ENCODE measurements at regions not wholly inside any gene's neighbourhood (a gene's known extent, or its start where the extent isn't known, plus 50 kb on each side); places are given as distances from the start of the nearest gene placed in this dataset.

- Histone ChIP-seq H3K9me3 (ENCODE audit: control insufficient read depth, low read length) (no peaks in the 10 kb centered on the region), H3K4me1 (ENCODE audit: control insufficient read depth, insufficient read depth, low read length) (no peaks in the 10 kb centered on the region), H3K36me3 (ENCODE audit: control insufficient read depth, insufficient read depth, low read length, severe bottlenecking) (no peaks in the 10 kb centered on the region), H3K9ac (ENCODE audit: low read length) (no peak overlapping the region), H3K27me3 (replicated peaks; ENCODE audit: control insufficient read depth, insufficient read depth, low read length) (peaks cover 67% of the 10 kb centered on the region), H3K4me3 (ENCODE audit: low read length) (no peak overlapping the region)
- no peak for DNase-seq (ENCODE audit: low read depth)
Measured at GRCh38 chr1:37319284-37319683, 155.1 kb upstream of the ZC3H12A start.

GRCh38 chr1:37323486-37324377, 150.6 kb upstream of the ZC3H12A start:
- Histone ChIP-seq H3K27me3 (replicated peaks; ENCODE audit: control insufficient read depth, insufficient read depth, low read length) (peaks cover 41% of the 10 kb centered on the region), H3K4me3 (ENCODE audit: low read length) (no peak overlapping the region), H3K9me3 (ENCODE audit: control insufficient read depth, low read length) (no peaks in the 10 kb centered on the region), H3K9ac (ENCODE audit: low read length) (no peak overlapping the region), H3K4me1 (ENCODE audit: control insufficient read depth, insufficient read depth, low read length) (no peaks in the 10 kb centered on the region), H3K36me3 (ENCODE audit: control insufficient read depth, insufficient read depth, low read length, severe bottlenecking) (no peaks in the 10 kb centered on the region)
- DNase-seq (ENCODE audit: low read depth), result no peak

GRCh38 chr1:37325010-37325409, 149.4 kb upstream of the ZC3H12A start:
- Histone ChIP-seq H3K9ac (ENCODE audit: low read length) (no peak overlapping the region), H3K9me3 (ENCODE audit: control insufficient read depth, low read length) (no peaks in the 10 kb centered on the region), H3K36me3 (ENCODE audit: control insufficient read depth, insufficient read depth, low read length, severe bottlenecking) (no peaks in the 10 kb centered on the region), H3K4me1 (ENCODE audit: control insufficient read depth, insufficient read depth, low read length) (no peaks in the 10 kb centered on the region), H3K27me3 (replicated peaks; ENCODE audit: control insufficient read depth, insufficient read depth, low read length) (peaks cover 37% of the 10 kb centered on the region), H3K4me3 (ENCODE audit: low read length) (no peak overlapping the region)
- no peak for DNase-seq (ENCODE audit: low read depth)

- DNase-seq (ENCODE audit: low read depth), result no peak
- no peaks in the 10 kb centered on the region for H3K36me3 ChIP-seq (ENCODE audit: control insufficient read depth, insufficient read depth, low read length, severe bottlenecking)
- H3K9me3 ChIP-seq (ENCODE audit: control insufficient read depth, low read length), result no peaks in the 10 kb centered on the region
- no peaks in the 10 kb centered on the region for H3K4me1 ChIP-seq (ENCODE audit: control insufficient read depth, insufficient read depth, low read length)
- H3K4me3 ChIP-seq (ENCODE audit: low read length), result no peak overlapping the region
- H3K27me3 ChIP-seq (replicated peaks; ENCODE audit: control insufficient read depth, insufficient read depth, low read length), result peaks cover 30% of the 10 kb centered on the region
- H3K9ac ChIP-seq (ENCODE audit: low read length), result no peak overlapping the region
Measured at GRCh38 chr1:37325509-37326437, 148.6 kb upstream of the ZC3H12A start.

- DNase-seq (ENCODE audit: low read depth), result no peak
- H3K9ac ChIP-seq (ENCODE audit: low read length), result no peak overlapping the region
- H3K4me3 ChIP-seq (ENCODE audit: low read length), result no peak overlapping the region
- H3K9me3 ChIP-seq (ENCODE audit: control insufficient read depth, low read length), result peaks cover 9% of the 10 kb centered on the region
- H3K4me1 ChIP-seq (ENCODE audit: control insufficient read depth, insufficient read depth, low read length), result no peaks in the 10 kb centered on the region
- no peaks in the 10 kb centered on the region for H3K36me3 ChIP-seq (ENCODE audit: control insufficient read depth, insufficient read depth, low read length, severe bottlenecking)
- peaks cover 7% of the 10 kb centered on the region for H3K27me3 ChIP-seq (replicated peaks; ENCODE audit: control insufficient read depth, insufficient read depth, low read length)
Measured at GRCh38 chr1:37332126-37332525, 142.3 kb upstream of the ZC3H12A start.

- no peak for DNase-seq (ENCODE audit: low read depth)
- Histone ChIP-seq H3K4me3 (ENCODE audit: low read length) (no peak overlapping the region), H3K36me3 (ENCODE audit: control insufficient read depth, insufficient read depth, low read length, severe bottlenecking) (no peaks in the 10 kb centered on the region), H3K9ac (ENCODE audit: low read length) (no peak overlapping the region), H3K9me3 (ENCODE audit: control insufficient read depth, low read length) (peaks cover 9% of the 10 kb centered on the region), H3K4me1 (ENCODE audit: control insufficient read depth, insufficient read depth, low read length) (no peaks in the 10 kb centered on the region), H3K27me3 (replicated peaks; ENCODE audit: control insufficient read depth, insufficient read depth, low read length) (no peaks in the 10 kb centered on the region)
Measured at GRCh38 chr1:37338658-37339057, 135.7 kb upstream of the ZC3H12A start.

- H3K27me3 ChIP-seq (replicated peaks; ENCODE audit: control insufficient read depth, insufficient read depth, low read length), result no peaks in the 10 kb centered on the region
- DNase-seq (ENCODE audit: low read depth), result no peak
- no peaks in the 10 kb centered on the region for H3K36me3 ChIP-seq (ENCODE audit: control insufficient read depth, insufficient read depth, low read length, severe bottlenecking)
- H3K4me3 ChIP-seq (ENCODE audit: low read length), result no peak overlapping the region
- no peaks in the 10 kb centered on the region for H3K9me3 ChIP-seq (ENCODE audit: control insufficient read depth, low read length)
- no peaks in the 10 kb centered on the region for H3K4me1 ChIP-seq (ENCODE audit: control insufficient read depth, insufficient read depth, low read length)
- no peak overlapping the region for H3K9ac ChIP-seq (ENCODE audit: low read length)
Measured at GRCh38 chr1:37342736-37343135, 131.6 kb upstream of the ZC3H12A start.

- H3K36me3 ChIP-seq (ENCODE audit: control insufficient read depth, insufficient read depth, low read length, severe bottlenecking), result no peaks in the 10 kb centered on the region
- DNase-seq (ENCODE audit: low read depth), result no peak
- peaks cover 3% of the 10 kb centered on the region for H3K27me3 ChIP-seq (replicated peaks; ENCODE audit: control insufficient read depth, insufficient read depth, low read length)
- H3K4me3 ChIP-seq (ENCODE audit: low read length), result no peak overlapping the region
- no peak overlapping the region for H3K9ac ChIP-seq (ENCODE audit: low read length)
- no peaks in the 10 kb centered on the region for H3K4me1 ChIP-seq (ENCODE audit: control insufficient read depth, insufficient read depth, low read length)
- no peaks in the 10 kb centered on the region for H3K9me3 ChIP-seq (ENCODE audit: control insufficient read depth, low read length)
Measured at GRCh38 chr1:37347104-37347649, 127.2 kb upstream of the ZC3H12A start.

- H3K9ac ChIP-seq (ENCODE audit: low read length), result no peak overlapping the region
Measured at GRCh38 chr1:37353871-37354270, 120.5 kb upstream of the ZC3H12A start.

GRCh38 chr1:37354876-37355650, 119.3 kb upstream of the ZC3H12A start:
- no peak overlapping the region for H3K9ac ChIP-seq (ENCODE audit: low read length)

More at GRCh38 chr1:37353871-37354270, 120.5 kb upstream of the ZC3H12A start:
- Histone ChIP-seq H3K36me3 (ENCODE audit: control insufficient read depth, insufficient read depth, low read length, severe bottlenecking) (no peaks in the 10 kb centered on the region), H3K27me3 (replicated peaks; ENCODE audit: control insufficient read depth, insufficient read depth, low read length) (peaks cover 14% of the 10 kb centered on the region), H3K9me3 (ENCODE audit: control insufficient read depth, low read length) (no peaks in the 10 kb centered on the region), H3K4me3 (ENCODE audit: low read length) (no peak overlapping the region), H3K4me1 (ENCODE audit: control insufficient read depth, insufficient read depth, low read length) (no peaks in the 10 kb centered on the region)
- no peak for DNase-seq (ENCODE audit: low read depth)

More at GRCh38 chr1:37354876-37355650, 119.3 kb upstream of the ZC3H12A start:
- Histone ChIP-seq H3K36me3 (ENCODE audit: control insufficient read depth, insufficient read depth, low read length, severe bottlenecking) (no peaks in the 10 kb centered on the region), H3K9me3 (ENCODE audit: control insufficient read depth, low read length) (no peaks in the 10 kb centered on the region), H3K27me3 (replicated peaks; ENCODE audit: control insufficient read depth, insufficient read depth, low read length) (peaks cover 20% of the 10 kb centered on the region), H3K4me1 (ENCODE audit: control insufficient read depth, insufficient read depth, low read length) (no peaks in the 10 kb centered on the region), H3K4me3 (ENCODE audit: low read length) (no peak overlapping the region)
- DNase-seq (ENCODE audit: low read depth), result no peak

Measured in adipocyte (in vitro differentiated cells).